ENCODE measurements at regions not wholly inside any gene's neighbourhood (a gene's known extent, or its start where the extent isn't known, plus 50 kb on each side); places are given as distances from the start of the nearest gene placed in this dataset.

DNA sequence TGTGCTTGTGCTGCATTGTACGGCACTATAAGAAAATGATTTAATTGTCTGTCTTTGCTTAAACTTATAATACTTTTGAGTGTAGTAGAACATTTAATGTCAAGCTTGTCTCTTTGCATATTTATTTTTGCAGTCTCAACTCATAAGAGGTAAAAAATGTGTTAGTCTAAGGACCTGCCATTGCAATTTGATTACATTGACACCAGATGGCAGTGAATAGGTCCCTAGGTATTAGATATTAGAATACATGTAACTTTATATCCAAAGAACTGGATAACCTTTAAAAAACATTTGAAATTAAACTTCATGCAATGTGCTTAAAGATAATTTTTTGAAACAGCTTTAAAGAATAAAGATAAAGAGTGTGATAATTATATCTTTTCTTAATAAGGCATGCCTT lies 1421.3 kb downstream of the OLFM4 start:
- TF ChIP-seq, protein P1, sequence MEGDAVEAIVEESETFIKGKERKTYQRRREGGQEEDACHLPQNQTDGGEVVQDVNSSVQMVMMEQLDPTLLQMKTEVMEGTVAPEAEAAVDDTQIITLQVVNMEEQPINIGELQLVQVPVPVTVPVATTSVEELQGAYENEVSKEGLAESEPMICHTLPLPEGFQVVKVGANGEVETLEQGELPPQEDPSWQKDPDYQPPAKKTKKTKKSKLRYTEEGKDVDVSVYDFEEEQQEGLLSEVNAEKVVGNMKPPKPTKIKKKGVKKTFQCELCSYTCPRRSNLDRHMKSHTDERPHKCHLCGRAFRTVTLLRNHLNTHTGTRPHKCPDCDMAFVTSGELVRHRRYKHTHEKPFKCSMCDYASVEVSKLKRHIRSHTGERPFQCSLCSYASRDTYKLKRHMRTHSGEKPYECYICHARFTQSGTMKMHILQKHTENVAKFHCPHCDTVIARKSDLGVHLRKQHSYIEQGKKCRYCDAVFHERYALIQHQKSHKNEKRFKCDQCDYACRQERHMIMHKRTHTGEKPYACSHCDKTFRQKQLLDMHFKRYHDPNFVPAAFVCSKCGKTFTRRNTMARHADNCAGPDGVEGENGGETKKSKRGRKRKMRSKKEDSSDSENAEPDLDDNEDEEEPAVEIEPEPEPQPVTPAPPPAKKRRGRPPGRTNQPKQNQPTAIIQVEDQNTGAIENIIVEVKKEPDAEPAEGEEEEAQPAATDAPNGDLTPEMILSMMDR (IDR thresholded peaks at IDR 0.05; ENCODE audit: low read depth, low read length, poor library complexity, severe bottlenecking) = no peak
- no peak for TF ChIP-seq EZH2phosphoT487 (IDR thresholded peaks at IDR 0.05; ENCODE audit: borderline replicate concordance, low read length)
